MM.1S (cell line): ENCODE measurements at regions not wholly inside any gene's neighbourhood (a gene's known extent, or its start where the extent isn't known, plus 50 kb on each side); places are given as distances from the start of the nearest gene placed in this dataset.

Experiments used
- DNase-seq: peaks from one replicate; pipeline ENCODE4 v3.0.0-alpha.2; 2015
- H2AFZ ChIP-seq: fragments of 300-600 bp; sonication (generic); 2 replicates; pipeline ENCODE4 v1.6.0; 2016; ENCODE audit warnings: antibody characterized with exemption, low read length
- H3F3A ChIP-seq: fragments of 300-600 bp; sonication (generic); 2 replicates; pipeline ENCODE4 v1.6.1; 2016; ENCODE audit warnings: mild to moderate bottlenecking, antibody characterized with exemption, low read length, moderate library complexity, mixed read lengths; ENCODE audit not compliant: insufficient read depth
- H3K27ac ChIP-seq: fragments of 300-600 bp; sonication (generic); 2 replicates; pipeline ENCODE4 v1.5.1; 2016; ENCODE audit warnings: mild to moderate bottlenecking, low read length
- H3K27me3 ChIP-seq: fragments of 300-600 bp; sonication (generic); replicated peaks from 2 replicates; pipeline ENCODE4 v1.6.0; 2016; ENCODE audit warnings: low read length; ENCODE audit not compliant: insufficient read depth
- H3K36me3 ChIP-seq: fragments of 300-600 bp; sonication (generic); replicated peaks from 2 replicates; pipeline ENCODE4 v1.6.1; 2016; ENCODE audit warnings: mild to moderate bottlenecking, low read length, mixed read lengths; ENCODE audit not compliant: insufficient read depth
- H3K4me1 ChIP-seq: fragments of 300-600 bp; sonication (generic); 2 replicates; pipeline ENCODE4 v1.6.1; 2016; ENCODE audit warnings: low read length, mixed read lengths
- H3K4me2 ChIP-seq: fragments of 300-600 bp; sonication (generic); 2 replicates; pipeline ENCODE4 v1.6.0; 2016; ENCODE audit warnings: low read depth, low read length
- H3K4me3 ChIP-seq: fragments of 300-600 bp; sonication (generic); 2 replicates; pipeline ENCODE4 v1.5.1; 2016; ENCODE audit warnings: low read length, mixed read lengths
- H3K79me2 ChIP-seq: fragments of 300-600 bp; sonication (generic); 2 replicates; pipeline ENCODE4 v1.6.1; 2016; ENCODE audit warnings: mixed run types, low read length, mixed read lengths
- H3K9ac ChIP-seq: fragments of 300-600 bp; sonication (generic); 2 replicates; pipeline ENCODE4 v1.6.1; 2016; ENCODE audit warnings: low read length, mixed read lengths
- H3K9me2 ChIP-seq: fragments of 300-600 bp; sonication (generic); replicated peaks from 2 replicates; pipeline ENCODE4 v1.6.1; 2016; ENCODE audit warnings: mild to moderate bottlenecking, low read length, mixed read lengths; ENCODE audit not compliant: insufficient read depth
- H3K9me3 ChIP-seq: fragments of 300-600 bp; sonication (generic); replicated peaks from 2 replicates; pipeline ENCODE4 v1.6.1; 2016; ENCODE audit warnings: mild to moderate bottlenecking, low read length, mixed read lengths; ENCODE audit not compliant: insufficient read depth
- H4K20me1 ChIP-seq: fragments of 300-600 bp; sonication (generic); 2 replicates; pipeline ENCODE4 v1.6.1; 2016; ENCODE audit warnings: mild to moderate bottlenecking, low read length, moderate library complexity, mixed read lengths; ENCODE audit not compliant: insufficient read depth
- EZH2 ChIP-seq: fragments of 300-600 bp; sonication (generic); optimal IDR thresholded peaks from 2 replicates; pipeline ENCODE3; 2017; ENCODE audit warnings: low read depth, mild to moderate bottlenecking, antibody characterized with exemption, low read length, mixed read lengths
- EZH2phosphoT487 ChIP-seq: fragments of 300-600 bp; sonication (generic); IDR thresholded peaks from 2 replicates; pipeline ENCODE4 v1.6.1; 2018; ENCODE audit warnings: antibody characterized with exemption, low read length
- TF ChIP-seq, protein P1 (sequence below): fragments of 300-600 bp; sonication (generic); IDR thresholded peaks from 2 replicates; pipeline ENCODE4 v1.5.1; 2016; ENCODE audit warnings: antibody characterized with exemption, low read length, mixed read lengths

DNA sequence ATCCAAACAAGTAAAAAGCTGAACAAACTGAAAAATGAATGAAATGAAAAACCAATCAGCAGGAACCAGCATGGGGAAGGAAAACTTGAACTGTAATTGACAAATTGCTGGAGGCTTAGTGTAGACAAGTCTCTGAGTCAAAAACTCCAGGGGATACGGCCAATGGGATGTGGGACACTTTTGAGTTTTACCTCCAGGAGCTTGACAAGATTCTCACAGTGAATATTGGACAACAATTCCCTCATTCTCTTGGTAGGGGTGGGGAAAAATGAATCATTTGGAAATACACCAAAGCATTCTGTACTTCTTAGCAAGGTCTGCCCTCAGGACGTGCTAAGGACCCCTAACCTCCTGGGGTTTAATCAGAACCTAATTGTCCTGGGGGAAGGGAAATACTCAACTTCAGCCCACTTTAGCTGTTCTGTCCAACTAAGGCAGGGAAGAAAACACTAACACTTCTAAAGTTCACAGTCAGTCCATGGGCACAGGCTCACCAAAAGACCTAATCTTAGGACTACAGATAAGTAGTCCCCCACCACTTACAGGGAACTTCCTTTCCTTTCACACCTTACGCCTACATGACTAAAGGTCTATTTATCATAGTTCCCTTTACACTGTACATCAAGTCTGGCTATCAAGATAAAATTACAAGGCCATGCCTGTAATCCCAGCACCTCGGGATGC, 60.7 kb upstream of the CDC42BPA start:
- Histone ChIP-seq H3K4me3 (no peak overlapping the region), H3K9me2 (no peaks in the 10 kb centered on the region), H3K4me1 (no peaks in the 10 kb centered on the region), H3K79me2 (no peaks in the 10 kb centered on the region), H3K4me2 (no peak overlapping the region), H4K20me1 (no peaks in the 10 kb centered on the region), H3K27me3 (no peaks in the 10 kb centered on the region), H3K27ac (no peak overlapping the region), H3F3A (no peaks in the 10 kb centered on the region), H3K36me3 (no peaks in the 10 kb centered on the region), H3K9me3 (no peaks in the 10 kb centered on the region), H3K9ac (no peak overlapping the region), H2AFZ (no peak overlapping the region)
- no peak for DNase-seq
- TF ChIP-seq, protein P1, sequence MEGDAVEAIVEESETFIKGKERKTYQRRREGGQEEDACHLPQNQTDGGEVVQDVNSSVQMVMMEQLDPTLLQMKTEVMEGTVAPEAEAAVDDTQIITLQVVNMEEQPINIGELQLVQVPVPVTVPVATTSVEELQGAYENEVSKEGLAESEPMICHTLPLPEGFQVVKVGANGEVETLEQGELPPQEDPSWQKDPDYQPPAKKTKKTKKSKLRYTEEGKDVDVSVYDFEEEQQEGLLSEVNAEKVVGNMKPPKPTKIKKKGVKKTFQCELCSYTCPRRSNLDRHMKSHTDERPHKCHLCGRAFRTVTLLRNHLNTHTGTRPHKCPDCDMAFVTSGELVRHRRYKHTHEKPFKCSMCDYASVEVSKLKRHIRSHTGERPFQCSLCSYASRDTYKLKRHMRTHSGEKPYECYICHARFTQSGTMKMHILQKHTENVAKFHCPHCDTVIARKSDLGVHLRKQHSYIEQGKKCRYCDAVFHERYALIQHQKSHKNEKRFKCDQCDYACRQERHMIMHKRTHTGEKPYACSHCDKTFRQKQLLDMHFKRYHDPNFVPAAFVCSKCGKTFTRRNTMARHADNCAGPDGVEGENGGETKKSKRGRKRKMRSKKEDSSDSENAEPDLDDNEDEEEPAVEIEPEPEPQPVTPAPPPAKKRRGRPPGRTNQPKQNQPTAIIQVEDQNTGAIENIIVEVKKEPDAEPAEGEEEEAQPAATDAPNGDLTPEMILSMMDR: no peak
- TF ChIP-seq EZH2phosphoT487: no peak
- TF ChIP-seq EZH2: no peak

DNA sequence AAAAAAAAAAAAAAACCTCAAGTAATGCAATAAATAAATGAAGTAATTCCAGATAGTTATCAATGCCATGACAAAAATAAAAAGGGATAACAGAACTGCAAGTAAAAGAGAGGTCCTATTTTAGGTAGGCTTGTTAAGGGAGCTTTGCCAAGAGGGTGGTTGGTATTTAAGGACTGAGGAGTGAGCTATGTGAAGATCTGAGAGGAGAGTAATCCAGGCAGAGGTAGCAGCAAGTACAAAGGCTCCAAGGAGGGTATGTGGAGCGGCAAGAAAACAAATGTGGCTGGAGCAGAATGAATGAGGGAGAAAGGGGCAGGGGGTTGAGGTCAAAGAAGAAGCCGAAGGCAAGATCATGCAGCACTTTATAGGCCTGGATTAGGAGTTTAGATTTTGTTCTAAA, 59.9 kb upstream of the CDC42BPA start:
- H4K20me1 ChIP-seq: no peaks in the 10 kb centered on the region
- TF ChIP-seq EZH2phosphoT487 (no peak), EZH2 (no peak)
- TF ChIP-seq, protein P1: no peak
- no peaks in the 10 kb centered on the region for H3F3A ChIP-seq
- no peaks in the 10 kb centered on the region for H3K9me2 ChIP-seq
- H3K36me3 ChIP-seq: no peaks in the 10 kb centered on the region
- H3K9ac ChIP-seq: no peak overlapping the region
- H3K4me2 ChIP-seq: no peak overlapping the region
- no peak overlapping the region for H3K4me3 ChIP-seq
- H3K4me1 ChIP-seq: no peaks in the 10 kb centered on the region
- H3K27ac ChIP-seq: no peak overlapping the region
- no peak overlapping the region for H2AFZ ChIP-seq
- H3K79me2 ChIP-seq: no peaks in the 10 kb centered on the region
- H3K27me3 ChIP-seq: no peaks in the 10 kb centered on the region
- H3K9me3 ChIP-seq: no peaks in the 10 kb centered on the region
- DNase-seq: no peak

DNA sequence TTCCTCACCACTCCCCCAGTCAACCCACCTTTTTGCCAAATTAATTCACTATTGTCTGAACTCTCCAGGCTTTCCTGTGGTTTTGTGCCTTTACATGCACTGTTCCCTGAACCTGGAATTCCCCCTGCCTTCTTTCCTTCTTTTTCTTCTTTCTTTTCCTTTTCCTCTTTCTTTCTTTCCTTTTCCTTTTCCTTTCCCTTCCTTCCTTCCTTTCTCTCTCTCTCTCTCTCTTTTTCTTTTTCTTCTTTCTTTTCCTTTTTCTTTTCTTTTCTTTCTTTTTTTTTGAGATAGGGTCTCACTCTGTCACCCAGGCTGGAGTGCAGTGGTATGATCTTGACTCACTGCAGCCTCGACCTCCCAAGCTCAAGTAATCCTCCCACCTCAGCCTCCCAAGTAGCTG, 56.6 kb upstream of the CDC42BPA start:
- no peak overlapping the region for H2AFZ ChIP-seq
- no peak overlapping the region for H3K27ac ChIP-seq
- H3K27me3 ChIP-seq: no peaks in the 10 kb centered on the region
- H3K9me3 ChIP-seq: no peaks in the 10 kb centered on the region
- H4K20me1 ChIP-seq: no peaks in the 10 kb centered on the region
- H3K4me1 ChIP-seq: peaks cover 4% of the 10 kb centered on the region; the same call in 1 of the 2 replicates
- H3K4me2 ChIP-seq: no peak overlapping the region
- H3K9me2 ChIP-seq: no peaks in the 10 kb centered on the region
- no peak overlapping the region for H3K4me3 ChIP-seq
- H3K9ac ChIP-seq: no peak overlapping the region
- no peaks in the 10 kb centered on the region for H3K36me3 ChIP-seq
- DNase-seq: no peak
- TF ChIP-seq EZH2 (no peak), EZH2phosphoT487 (no peak)
- TF ChIP-seq, protein P1: no peak
- H3F3A ChIP-seq: peaks cover 3% of the 10 kb centered on the region; the same call in 1 of the 2 replicates
- H3K79me2 ChIP-seq: no peaks in the 10 kb centered on the region
